ENCODE measurements at regions not wholly inside any gene's neighbourhood (a gene's known extent, or its start where the extent isn't known, plus 50 kb on each side); places are given as distances from the start of the nearest gene placed in this dataset.
"Not testable (repeated sequence)": the region's sequence is repeated elsewhere in the genome, so short reads cannot be mapped to it uniquely, and the experiment has no call there.

DNA sequence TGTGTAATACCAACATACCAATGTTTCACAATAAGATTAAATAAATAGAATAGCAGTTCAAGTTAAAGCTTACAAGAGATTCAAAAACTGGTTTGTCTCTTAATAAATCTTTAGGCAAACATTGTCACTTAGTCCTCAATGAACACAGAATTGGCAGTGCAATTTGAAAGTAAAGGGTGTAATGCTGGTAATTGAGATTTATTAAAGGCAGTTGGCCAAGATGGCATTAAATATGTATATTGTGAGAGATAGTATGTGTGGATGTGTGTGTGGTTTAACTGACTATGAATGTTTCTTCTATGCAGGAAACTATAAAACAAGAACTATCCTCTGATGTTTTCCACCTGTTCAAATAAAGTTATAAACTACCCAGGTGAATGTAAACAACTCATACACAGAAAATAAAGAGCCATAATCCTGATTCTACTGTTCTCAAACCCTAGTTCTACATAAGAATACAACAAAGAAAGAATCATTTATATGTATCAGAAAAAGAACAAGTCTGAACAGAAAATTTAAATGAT lies 267.9 kb upstream of the PTCHD4 start:
- Histone ChIP-seq H3K4me3 (ENCODE audit: low read depth in 1 of 5, low read length in 5 of 5) (no peak overlapping the region), H3K27me3 (ENCODE audit: control insufficient read depth in 5 of 5, insufficient read depth in 4 of 5, low read length in 5 of 5) (no peaks in the 10 kb centered on the region), H3K27ac (ENCODE audit: low read depth, low read length) (no peak overlapping the region), H3K9ac (ENCODE audit: low read length in 5 of 5) (no peak overlapping the region), H3K36me3 (ENCODE audit: control insufficient read depth in 5 of 5, insufficient read depth in 5 of 5, low read length in 5 of 5) (no peaks in the 10 kb centered on the region), H3K9me3 (ENCODE audit: control insufficient read depth in 5 of 5, low read length in 5 of 5) (peaks cover 0 to 3% (median 0%) of the 10 kb centered on the region in 5 donors), H3K4me1 (ENCODE audit: control insufficient read depth in 5 of 5, insufficient read depth in 5 of 5, low read length in 5 of 5) (no peaks in the 10 kb centered on the region)

DNA sequence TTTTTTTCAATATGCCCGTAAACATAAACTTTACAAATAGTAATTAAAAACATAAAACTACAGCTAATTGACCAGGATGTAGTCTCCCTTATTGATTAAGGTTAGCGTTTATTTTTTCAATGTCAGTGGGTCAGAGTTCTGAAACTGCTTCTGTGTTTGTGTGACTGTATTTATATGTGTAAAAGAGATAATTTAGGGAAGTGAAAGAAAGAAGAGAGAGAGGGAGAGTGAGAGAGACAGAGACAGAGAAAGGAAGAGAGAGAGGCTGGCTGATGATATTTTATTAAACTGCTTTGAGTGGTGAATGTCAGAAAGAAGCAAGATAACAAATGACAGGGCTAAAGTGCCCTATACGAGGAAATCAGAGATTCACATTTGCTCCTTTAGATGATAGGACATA lies 266.1 kb upstream of the PTCHD4 start:
- H3K4me1 ChIP-seq (ENCODE audit: control insufficient read depth in 5 of 5, insufficient read depth in 5 of 5, low read length in 5 of 5): no peaks in the 10 kb centered on the region
- H3K27me3 ChIP-seq (ENCODE audit: control insufficient read depth in 5 of 5, insufficient read depth in 4 of 5, low read length in 5 of 5): no peaks in the 10 kb centered on the region
- H3K4me3 ChIP-seq (ENCODE audit: low read depth in 1 of 5, low read length in 5 of 5): no peak overlapping the region
- no peak overlapping the region for H3K27ac ChIP-seq (ENCODE audit: low read depth, low read length)
- H3K9me3 ChIP-seq (ENCODE audit: control insufficient read depth in 5 of 5, low read length in 5 of 5): peaks cover 0 to 5% (median 0%) of the 10 kb centered on the region in 5 donors
- H3K9ac ChIP-seq (ENCODE audit: low read length in 5 of 5): no peak overlapping the region
- no peaks in the 10 kb centered on the region for H3K36me3 ChIP-seq (ENCODE audit: control insufficient read depth in 5 of 5, insufficient read depth in 5 of 5, low read length in 5 of 5)

DNA sequence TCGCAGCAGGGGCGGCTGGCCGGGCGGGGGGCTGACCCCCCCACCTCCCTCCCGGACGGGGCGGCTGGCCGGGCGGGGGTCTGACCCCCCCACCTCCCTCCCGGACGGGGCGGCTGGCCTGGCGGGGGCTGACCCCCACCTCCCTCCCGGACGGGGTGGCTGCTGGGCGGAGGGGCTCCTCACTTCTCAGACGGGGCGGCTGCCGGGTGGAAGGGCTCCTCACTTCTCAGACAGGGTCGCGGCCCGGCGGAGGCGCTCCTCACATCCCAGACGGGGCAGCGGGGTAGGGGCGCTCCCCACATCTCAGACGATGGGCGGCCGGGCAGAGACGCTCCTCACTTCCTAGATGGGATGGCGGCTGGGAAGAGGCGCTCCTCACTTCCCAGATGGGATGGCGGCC lies 260.2 kb upstream of the PTCHD4 start:
- H3K4me1 ChIP-seq (ENCODE audit: control insufficient read depth in 5 of 5, insufficient read depth in 5 of 5, low read length in 5 of 5); H3K27ac ChIP-seq (ENCODE audit: low read depth, low read length); H3K9ac ChIP-seq (ENCODE audit: low read length in 5 of 5); H3K27me3 ChIP-seq (ENCODE audit: control insufficient read depth in 5 of 5, insufficient read depth in 4 of 5, low read length in 5 of 5); H3K9me3 ChIP-seq (ENCODE audit: control insufficient read depth in 5 of 5, low read length in 5 of 5); H3K36me3 ChIP-seq (ENCODE audit: control insufficient read depth in 5 of 5, insufficient read depth in 5 of 5, low read length in 5 of 5); H3K4me3 ChIP-seq (ENCODE audit: low read depth in 1 of 5, low read length in 5 of 5): not testable (repeated sequence)

DNA sequence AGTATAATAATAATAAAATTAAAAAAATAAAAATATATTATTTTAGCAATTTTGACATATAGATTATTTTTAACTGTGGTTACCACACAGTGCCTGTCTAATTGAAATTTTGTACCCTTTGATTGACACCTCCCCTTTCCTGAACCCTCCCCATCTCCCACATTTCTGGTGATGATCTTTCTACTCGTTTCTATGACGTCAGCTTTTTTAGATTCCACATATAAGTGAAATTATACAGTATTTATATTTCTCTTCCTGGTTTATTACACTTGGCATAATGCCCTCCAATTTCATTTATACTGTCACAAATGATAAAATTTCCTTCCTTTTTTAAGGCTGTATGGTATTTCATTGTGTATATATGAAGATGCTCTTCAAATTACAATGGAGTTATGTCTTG lies 258.1 kb upstream of the PTCHD4 start:
- no peaks in the 10 kb centered on the region for H3K36me3 ChIP-seq (ENCODE audit: control insufficient read depth in 5 of 5, insufficient read depth in 5 of 5, low read length in 5 of 5)

GRCh38 chr6:48325701-48326100 lies 214.7 kb upstream of the PTCHD4 start:
- Histone ChIP-seq H3K9ac (ENCODE audit: low read length in 5 of 5) (no peak overlapping the region), H3K4me3 (ENCODE audit: low read depth in 1 of 5, low read length in 5 of 5) (no peak overlapping the region), H3K27ac (ENCODE audit: low read depth, low read length) (no peak overlapping the region), H3K9me3 (ENCODE audit: control insufficient read depth in 5 of 5, low read length in 5 of 5) (no peaks in the 10 kb centered on the region), H3K4me1 (ENCODE audit: control insufficient read depth in 5 of 5, insufficient read depth in 5 of 5, low read length in 5 of 5) (no peaks in the 10 kb centered on the region), H3K27me3 (ENCODE audit: control insufficient read depth in 5 of 5, insufficient read depth in 4 of 5, low read length in 5 of 5) (no peaks in the 10 kb centered on the region), H3K36me3 (ENCODE audit: control insufficient read depth in 5 of 5, insufficient read depth in 5 of 5, low read length in 5 of 5) (no peaks in the 10 kb centered on the region)

More for the DNA sequence above, 258.1 kb upstream of the PTCHD4 start:
- H3K27me3 ChIP-seq (ENCODE audit: control insufficient read depth in 5 of 5, insufficient read depth in 4 of 5, low read length in 5 of 5): no peaks in the 10 kb centered on the region
- no peak overlapping the region for H3K4me3 ChIP-seq (ENCODE audit: low read depth in 1 of 5, low read length in 5 of 5)
- no peak overlapping the region for H3K9ac ChIP-seq (ENCODE audit: low read length in 5 of 5)
- H3K27ac ChIP-seq (ENCODE audit: low read depth, low read length): no peak overlapping the region
- no peaks in the 10 kb centered on the region for H3K4me1 ChIP-seq (ENCODE audit: control insufficient read depth in 5 of 5, insufficient read depth in 5 of 5, low read length in 5 of 5)
- H3K9me3 ChIP-seq (ENCODE audit: control insufficient read depth in 5 of 5, low read length in 5 of 5): peaks cover 0 to 7% (median 0%) of the 10 kb centered on the region in 5 donors

DNA sequence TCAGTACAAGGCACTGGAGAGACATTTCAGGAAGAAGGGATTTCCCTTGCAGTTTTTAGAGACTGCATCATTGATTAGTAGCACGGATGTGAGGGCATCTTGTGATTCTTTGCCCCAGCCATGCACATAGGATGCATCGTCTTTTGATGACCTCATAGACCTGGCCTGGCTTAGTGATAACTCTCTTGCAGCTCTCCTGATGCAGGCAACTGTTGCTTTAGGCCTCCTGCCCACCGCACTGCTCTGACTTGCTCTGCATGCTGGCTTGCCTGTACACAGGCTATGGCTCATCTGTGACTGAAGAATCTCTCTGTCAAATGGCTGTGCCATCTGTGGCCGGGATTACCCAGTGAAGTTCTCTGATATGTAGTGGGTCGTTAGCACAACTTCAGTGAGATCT lies 207.7 kb upstream of the PTCHD4 start:
- no peak overlapping the region for H3K9ac ChIP-seq (ENCODE audit: low read length in 5 of 5)
- no peaks in the 10 kb centered on the region for H3K27me3 ChIP-seq (ENCODE audit: control insufficient read depth in 5 of 5, insufficient read depth in 4 of 5, low read length in 5 of 5)
- no peak overlapping the region for H3K27ac ChIP-seq (ENCODE audit: low read depth, low read length)
- H3K9me3 ChIP-seq (ENCODE audit: control insufficient read depth in 5 of 5, low read length in 5 of 5): no peaks in the 10 kb centered on the region
- peaks cover 0 to 3% (median 0%) of the 10 kb centered on the region in 5 donors for H3K4me1 ChIP-seq (ENCODE audit: control insufficient read depth in 5 of 5, insufficient read depth in 5 of 5, low read length in 5 of 5)
- H3K36me3 ChIP-seq (ENCODE audit: control insufficient read depth in 5 of 5, insufficient read depth in 5 of 5, low read length in 5 of 5): no peaks in the 10 kb centered on the region
- H3K4me3 ChIP-seq (ENCODE audit: low read depth in 1 of 5, low read length in 5 of 5): no peak overlapping the region

DNA sequence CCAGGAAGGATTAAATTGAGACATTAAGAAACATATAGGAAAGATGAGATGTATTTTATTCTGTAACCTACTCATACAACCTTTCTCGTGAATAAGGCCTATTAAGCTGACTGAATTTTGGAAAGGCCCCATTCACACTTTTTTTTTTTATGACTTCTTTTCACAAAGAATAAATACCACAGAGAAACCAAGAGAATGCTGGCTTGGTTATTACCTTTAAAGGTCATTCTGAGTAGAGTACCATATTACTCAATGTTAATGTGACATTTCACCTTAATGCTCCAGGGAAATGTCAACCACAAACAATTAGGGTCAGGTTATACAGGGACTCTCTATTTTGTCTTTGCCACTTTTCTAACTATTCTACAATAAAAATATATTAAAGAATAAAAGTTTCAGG lies 204.9 kb upstream of the PTCHD4 start:
- no peaks in the 10 kb centered on the region for H3K27me3 ChIP-seq (ENCODE audit: control insufficient read depth in 5 of 5, insufficient read depth in 4 of 5, low read length in 5 of 5)
- H3K9me3 ChIP-seq (ENCODE audit: control insufficient read depth in 5 of 5, low read length in 5 of 5): no peaks in the 10 kb centered on the region
- no peak overlapping the region for H3K4me3 ChIP-seq (ENCODE audit: low read depth in 1 of 5, low read length in 5 of 5)
- H3K4me1 ChIP-seq (ENCODE audit: control insufficient read depth in 5 of 5, insufficient read depth in 5 of 5, low read length in 5 of 5): peaks cover 0 to 3% (median 0%) of the 10 kb centered on the region in 5 donors
- no peak overlapping the region for H3K9ac ChIP-seq (ENCODE audit: low read length in 5 of 5)
- no peaks in the 10 kb centered on the region for H3K36me3 ChIP-seq (ENCODE audit: control insufficient read depth in 5 of 5, insufficient read depth in 5 of 5, low read length in 5 of 5)
- no peak overlapping the region for H3K27ac ChIP-seq (ENCODE audit: low read depth, low read length)

- H3K9ac ChIP-seq (ENCODE audit: low read length in 5 of 5): no peak overlapping the region
- H3K27me3 ChIP-seq (ENCODE audit: control insufficient read depth in 5 of 5, insufficient read depth in 4 of 5, low read length in 5 of 5): no peaks in the 10 kb centered on the region
- no peak overlapping the region for H3K4me3 ChIP-seq (ENCODE audit: low read depth in 1 of 5, low read length in 5 of 5)
- H3K36me3 ChIP-seq (ENCODE audit: control insufficient read depth in 5 of 5, insufficient read depth in 5 of 5, low read length in 5 of 5): no peaks in the 10 kb centered on the region
- H3K27ac ChIP-seq (ENCODE audit: low read depth, low read length): no peak overlapping the region
- no peaks in the 10 kb centered on the region for H3K9me3 ChIP-seq (ENCODE audit: control insufficient read depth in 5 of 5, low read length in 5 of 5)
- H3K4me1 ChIP-seq (ENCODE audit: control insufficient read depth in 5 of 5, insufficient read depth in 5 of 5, low read length in 5 of 5): peaks cover 0 to 3% (median 0%) of the 10 kb centered on the region in 5 donors
These were observed 204.2 kb upstream of the PTCHD4 start for GRCh38 chr6:48315051-48315719.

DNA sequence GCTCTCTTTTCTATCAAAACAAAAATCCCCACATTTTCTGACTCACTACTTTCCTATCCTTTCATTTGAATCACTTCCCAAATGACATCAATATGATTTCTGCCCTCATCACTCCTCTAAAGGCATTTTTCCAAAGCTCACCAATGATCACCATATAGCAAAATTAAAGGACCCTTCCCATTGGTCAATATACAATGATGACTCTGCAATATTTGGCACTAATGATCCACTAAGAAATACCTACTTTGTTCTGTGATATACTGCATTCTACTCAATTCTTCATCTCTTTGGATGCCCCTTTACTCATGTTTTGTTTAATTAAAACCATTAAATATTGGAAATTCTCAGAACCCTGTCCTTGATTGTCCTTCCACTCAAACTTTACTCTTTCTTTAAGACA lies 200.3 kb upstream of the PTCHD4 start:
- Histone ChIP-seq H3K9ac (ENCODE audit: low read length in 5 of 5) (no peak overlapping the region), H3K36me3 (ENCODE audit: control insufficient read depth in 5 of 5, insufficient read depth in 5 of 5, low read length in 5 of 5) (no peaks in the 10 kb centered on the region), H3K27me3 (ENCODE audit: control insufficient read depth in 5 of 5, insufficient read depth in 4 of 5, low read length in 5 of 5) (no peaks in the 10 kb centered on the region), H3K4me3 (ENCODE audit: low read depth in 1 of 5, low read length in 5 of 5) (no peak overlapping the region), H3K9me3 (ENCODE audit: control insufficient read depth in 5 of 5, low read length in 5 of 5) (no peaks in the 10 kb centered on the region), H3K27ac (ENCODE audit: low read depth, low read length) (no peak overlapping the region), H3K4me1 (ENCODE audit: control insufficient read depth in 5 of 5, insufficient read depth in 5 of 5, low read length in 5 of 5) (no peaks in the 10 kb centered on the region)

- H3K27me3 ChIP-seq (ENCODE audit: control insufficient read depth in 5 of 5, insufficient read depth in 4 of 5, low read length in 5 of 5): no peaks in the 10 kb centered on the region
- H3K9me3 ChIP-seq (ENCODE audit: control insufficient read depth in 5 of 5, low read length in 5 of 5): peaks cover 0 to 8% (median 5%) of the 10 kb centered on the region in 5 donors
- H3K9ac ChIP-seq (ENCODE audit: low read length in 5 of 5): no peak overlapping the region
- no peak overlapping the region for H3K27ac ChIP-seq (ENCODE audit: low read depth, low read length)
- no peaks in the 10 kb centered on the region for H3K4me1 ChIP-seq (ENCODE audit: control insufficient read depth in 5 of 5, insufficient read depth in 5 of 5, low read length in 5 of 5)
- no peaks in the 10 kb centered on the region for H3K36me3 ChIP-seq (ENCODE audit: control insufficient read depth in 5 of 5, insufficient read depth in 5 of 5, low read length in 5 of 5)
- no peak overlapping the region for H3K4me3 ChIP-seq (ENCODE audit: low read depth in 1 of 5, low read length in 5 of 5)
These were observed 196.6 kb upstream of the PTCHD4 start for GRCh38 chr6:48307573-48307972.

All from subcutaneous abdominal adipose tissue (tissue), 5 donors.